Peyer's patch (tissue), 4 donors: ENCODE measurements at regions not wholly inside any gene's neighbourhood (a gene's known extent, or its start where the extent isn't known, plus 50 kb on each side); places are given as distances from the start of the nearest gene placed in this dataset.

ENCODE experiments used
- POLR2A ChIP-seq, 2 donors: fragments of 450-650 bp; IDR thresholded peaks; one replicate each; pipeline ENCODE4 v1.5.1; 2017; ENCODE audit warnings: antibody characterized with exemption in 2 of 2, mild to moderate bottlenecking in 2 of 2, moderate library complexity in 2 of 2
- TF ChIP-seq, protein P1 (sequence below), 6 experiments: fragments of 450-650 bp in 4 of 6; fragments of 200-600 bp in 2 of 6; sonication (generic) in 1 of 6; IDR thresholded peaks; one replicate each; pipeline ENCODE4 v1.5.1; 2017 to 2019; ENCODE audit warnings: antibody characterized with exemption in 6 of 6, mild to moderate bottlenecking in 3 of 6, moderate library complexity in 1 of 6

DNA sequence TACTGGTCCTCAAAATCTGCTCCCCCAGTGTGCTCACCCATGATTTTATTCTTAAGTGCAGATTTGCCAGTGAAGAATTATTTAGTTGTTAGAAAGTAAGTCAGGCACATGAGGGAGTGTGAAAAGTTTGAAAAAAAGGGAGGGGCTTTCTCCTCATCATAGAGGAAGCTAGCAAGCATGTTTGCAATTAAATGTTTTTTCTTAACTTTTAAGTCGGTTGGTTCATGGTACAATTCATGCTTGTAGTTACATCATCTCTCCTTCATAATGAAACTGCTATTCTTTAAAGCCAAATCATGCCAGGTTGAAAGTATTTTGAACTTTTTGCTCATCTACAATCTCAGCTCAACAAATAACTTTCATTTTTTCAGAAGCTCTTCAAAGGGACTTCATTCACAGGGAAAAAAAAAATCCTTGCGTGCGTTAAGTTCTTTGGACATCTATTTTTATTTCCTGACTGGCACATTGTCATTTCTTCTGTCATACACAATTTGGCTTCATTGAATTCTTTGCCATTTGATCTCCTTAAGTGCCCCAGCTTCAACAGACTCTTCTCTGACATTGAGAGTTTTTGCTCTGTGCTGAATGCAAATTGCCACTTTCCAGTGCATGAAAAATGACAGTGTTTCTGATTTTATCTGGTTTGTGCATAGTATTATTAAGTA, 456.9 kb downstream of the TMEM232 start:
- TF ChIP-seq, protein P1, sequence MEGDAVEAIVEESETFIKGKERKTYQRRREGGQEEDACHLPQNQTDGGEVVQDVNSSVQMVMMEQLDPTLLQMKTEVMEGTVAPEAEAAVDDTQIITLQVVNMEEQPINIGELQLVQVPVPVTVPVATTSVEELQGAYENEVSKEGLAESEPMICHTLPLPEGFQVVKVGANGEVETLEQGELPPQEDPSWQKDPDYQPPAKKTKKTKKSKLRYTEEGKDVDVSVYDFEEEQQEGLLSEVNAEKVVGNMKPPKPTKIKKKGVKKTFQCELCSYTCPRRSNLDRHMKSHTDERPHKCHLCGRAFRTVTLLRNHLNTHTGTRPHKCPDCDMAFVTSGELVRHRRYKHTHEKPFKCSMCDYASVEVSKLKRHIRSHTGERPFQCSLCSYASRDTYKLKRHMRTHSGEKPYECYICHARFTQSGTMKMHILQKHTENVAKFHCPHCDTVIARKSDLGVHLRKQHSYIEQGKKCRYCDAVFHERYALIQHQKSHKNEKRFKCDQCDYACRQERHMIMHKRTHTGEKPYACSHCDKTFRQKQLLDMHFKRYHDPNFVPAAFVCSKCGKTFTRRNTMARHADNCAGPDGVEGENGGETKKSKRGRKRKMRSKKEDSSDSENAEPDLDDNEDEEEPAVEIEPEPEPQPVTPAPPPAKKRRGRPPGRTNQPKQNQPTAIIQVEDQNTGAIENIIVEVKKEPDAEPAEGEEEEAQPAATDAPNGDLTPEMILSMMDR (IDR thresholded peaks at IDR 0.05), result no peak
- no peak for TF ChIP-seq POLR2A (IDR thresholded peaks at IDR 0.05)
